IPS-15b (cell line): ENCODE measurements at regions not wholly inside any gene's neighbourhood (a gene's known extent, or its start where the extent isn't known, plus 50 kb on each side); places are given as distances from the start of the nearest gene placed in this dataset.
"Not testable (repeated sequence)": the region's sequence is repeated elsewhere in the genome, so short reads cannot be mapped to it uniquely, and the experiment has no call there.

Source experiments
- H3K27me3 ChIP-seq: one replicate; pipeline ENCODE4 v1.6.1; 2013; ENCODE audit warnings: low read length; ENCODE audit not compliant: control insufficient read depth, insufficient read depth
- H3K36me3 ChIP-seq: one replicate; pipeline ENCODE4 v1.6.1; 2013; ENCODE audit warnings: low read length; ENCODE audit not compliant: control insufficient read depth, insufficient read depth
- H3K4me1 ChIP-seq: one replicate; pipeline ENCODE4 v1.6.1; 2013; ENCODE audit warnings: mild to moderate bottlenecking, low read length; ENCODE audit not compliant: control insufficient read depth, insufficient read depth
- H3K4me3 ChIP-seq: one replicate; pipeline ENCODE4 v1.5.1; 2013; ENCODE audit warnings: low read depth, low read length
- H3K9ac ChIP-seq: one replicate; pipeline ENCODE4 v1.6.1; 2013; ENCODE audit warnings: low read depth, mild to moderate bottlenecking, low read length
- H3K9me3 ChIP-seq: one replicate; pipeline ENCODE4 v1.6.1; 2013; ENCODE audit warnings: mild to moderate bottlenecking, low read length; ENCODE audit not compliant: control insufficient read depth, insufficient read depth

GRCh38 chr13:65725006-65725405 lies 1505.1 kb downstream of the PCDH9 start:
- H3K9me3 ChIP-seq: no peaks in the 10 kb centered on the region
- no peak overlapping the region for H3K4me3 ChIP-seq
- no peak overlapping the region for H3K9ac ChIP-seq
- no peaks in the 10 kb centered on the region for H3K36me3 ChIP-seq
- no peaks in the 10 kb centered on the region for H3K4me1 ChIP-seq
- no peaks in the 10 kb centered on the region for H3K27me3 ChIP-seq

- no peaks in the 10 kb centered on the region for H3K36me3 ChIP-seq
- H3K9ac ChIP-seq: no peak overlapping the region
- no peaks in the 10 kb centered on the region for H3K9me3 ChIP-seq
- H3K4me3 ChIP-seq: no peak overlapping the region
- H3K27me3 ChIP-seq: no peaks in the 10 kb centered on the region
- no peaks in the 10 kb centered on the region for H3K4me1 ChIP-seq
Measured at GRCh38 chr13:65724226-65724625, 1505.9 kb downstream of the PCDH9 start.

GRCh38 chr13:65722506-65722905 lies 1507.6 kb downstream of the PCDH9 start:
- Histone ChIP-seq H3K9me3 (no peaks in the 10 kb centered on the region), H3K27me3 (no peaks in the 10 kb centered on the region), H3K4me3 (no peak overlapping the region), H3K4me1 (no peaks in the 10 kb centered on the region), H3K36me3 (no peaks in the 10 kb centered on the region), H3K9ac (no peak overlapping the region)

GRCh38 chr13:65719831-65720230 lies 1510.3 kb downstream of the PCDH9 start:
- Histone ChIP-seq H3K4me3 (no peak overlapping the region), H3K27me3 (no peaks in the 10 kb centered on the region), H3K36me3 (no peaks in the 10 kb centered on the region), H3K9me3 (no peaks in the 10 kb centered on the region), H3K9ac (no peak overlapping the region), H3K4me1 (no peaks in the 10 kb centered on the region)

GRCh38 chr13:65710514-65710913 lies 1519.6 kb downstream of the PCDH9 start:
- Histone ChIP-seq H3K9me3 (no peaks in the 10 kb centered on the region), H3K36me3 (no peaks in the 10 kb centered on the region), H3K4me3 (no peak overlapping the region), H3K27me3 (no peaks in the 10 kb centered on the region), H3K9ac (no peak overlapping the region), H3K4me1 (no peaks in the 10 kb centered on the region)

GRCh38 chr13:65697843-65698242 lies 1532.3 kb downstream of the PCDH9 start:
- Histone ChIP-seq H3K9ac (no peak overlapping the region), H3K27me3 (no peaks in the 10 kb centered on the region), H3K4me3 (no peak overlapping the region), H3K9me3 (no peaks in the 10 kb centered on the region), H3K36me3 (no peaks in the 10 kb centered on the region), H3K4me1 (no peaks in the 10 kb centered on the region)

- Histone ChIP-seq H3K4me1 (peaks cover 5% of the 10 kb centered on the region), H3K27me3 (no peaks in the 10 kb centered on the region), H3K9ac (no peak overlapping the region), H3K9me3 (no peaks in the 10 kb centered on the region), H3K4me3 (no peak overlapping the region), H3K36me3 (no peaks in the 10 kb centered on the region)
Measured at GRCh38 chr13:65679240-65679639, 1550.9 kb downstream of the PCDH9 start.

- Histone ChIP-seq H3K27me3 (no peaks in the 10 kb centered on the region), H3K36me3 (no peaks in the 10 kb centered on the region), H3K9ac (no peak overlapping the region), H3K4me1 (peaks cover 5% of the 10 kb centered on the region), H3K4me3 (no peak overlapping the region), H3K9me3 (no peaks in the 10 kb centered on the region)
Measured at GRCh38 chr13:65677906-65678305, 1552.2 kb downstream of the PCDH9 start.

GRCh38 chr13:65675383-65675782 lies 1554.8 kb downstream of the PCDH9 start:
- not testable (repeated sequence) for H3K9me3 ChIP-seq, H3K4me3 ChIP-seq, H3K4me1 ChIP-seq, H3K36me3 ChIP-seq, H3K9ac ChIP-seq, H3K27me3 ChIP-seq

GRCh38 chr13:65670014-65670625 lies 1560.0 kb downstream of the PCDH9 start:
- Histone ChIP-seq H3K27me3 (no peaks in the 10 kb centered on the region), H3K9ac (no peak overlapping the region), H3K9me3 (no peaks in the 10 kb centered on the region), H3K4me3 (no peak overlapping the region), H3K36me3 (no peaks in the 10 kb centered on the region), H3K4me1 (no peaks in the 10 kb centered on the region)

- Histone ChIP-seq H3K4me1 (no peaks in the 10 kb centered on the region), H3K9ac (no peak overlapping the region), H3K9me3 (no peaks in the 10 kb centered on the region), H3K27me3 (no peaks in the 10 kb centered on the region), H3K36me3 (no peaks in the 10 kb centered on the region), H3K4me3 (no peak overlapping the region)
Measured at GRCh38 chr13:65660731-65661130, 1569.4 kb downstream of the PCDH9 start.

GRCh38 chr13:65656740-65657329 lies 1573.3 kb downstream of the PCDH9 start:
- Histone ChIP-seq H3K4me1 (no peaks in the 10 kb centered on the region), H3K4me3 (no peak overlapping the region), H3K36me3 (no peaks in the 10 kb centered on the region), H3K9me3 (no peaks in the 10 kb centered on the region), H3K9ac (no peak overlapping the region), H3K27me3 (no peaks in the 10 kb centered on the region)
